H9 (cell line): ENCODE measurements at regions not wholly inside any gene's neighbourhood (a gene's known extent, or its start where the extent isn't known, plus 50 kb on each side); places are given as distances from the start of the nearest gene placed in this dataset.

Experiments
- DNase-seq: peaks from one replicate; pipeline ENCODE4 v3.0.0-alpha.2; 2017
- H2AFZ ChIP-seq: one replicate; pipeline ENCODE4 v1.6.1; 2013; ENCODE audit warnings: mild to moderate bottlenecking, low read length, control low read depth, moderate library complexity
- H2AK5ac ChIP-seq: 2 replicates; pipeline ENCODE4 v1.6.1; 2013; ENCODE audit warnings: low read length, control low read depth, mixed read lengths; ENCODE audit not compliant: insufficient read length
- H2BK120ac ChIP-seq: one replicate; pipeline ENCODE4 v1.6.1; 2013; ENCODE audit warnings: low read depth, mild to moderate bottlenecking, low read length, control low read depth, inconsistent platforms; ENCODE audit not compliant: poor library complexity, severe bottlenecking
- H2BK12ac ChIP-seq: 2 replicates; pipeline ENCODE4 v1.6.1; 2013; ENCODE audit warnings: low read length, control low read depth, mixed read lengths, low read depth; ENCODE audit not compliant: insufficient read length
- H2BK15ac ChIP-seq: 2 replicates; pipeline ENCODE4 v1.6.1; 2013; ENCODE audit warnings: low read depth, low read length, control low read depth
- H2BK20ac ChIP-seq: one replicate; pipeline ENCODE4 v1.6.1; 2013; ENCODE audit warnings: low read depth, mild to moderate bottlenecking, low read length, control low read depth, inconsistent platforms; ENCODE audit not compliant: poor library complexity, severe bottlenecking
- H2BK5ac ChIP-seq: 2 replicates; pipeline ENCODE4 v1.6.1; 2013; ENCODE audit warnings: low read length, control low read depth, mixed read lengths; ENCODE audit not compliant: insufficient read length
- H3K14ac ChIP-seq: 2 replicates; pipeline ENCODE4 v1.6.1; 2013; ENCODE audit warnings: low read length, control low read depth; ENCODE audit not compliant: insufficient read depth
- H3K18ac ChIP-seq: 2 replicates; pipeline ENCODE4 v1.6.1; 2013; ENCODE audit warnings: low read depth, mild to moderate bottlenecking, mixed read lengths, low read length, control low read depth; ENCODE audit not compliant: insufficient read length
- H3K23ac ChIP-seq: 2 replicates; pipeline ENCODE4 v1.6.1; 2013; ENCODE audit warnings: low read length, control low read depth, mixed read lengths, low read depth; ENCODE audit not compliant: insufficient read length
- H3K23me2 ChIP-seq: 2 replicates; pipeline ENCODE4 v1.6.1; 2013; ENCODE audit warnings: low read depth, mild to moderate bottlenecking, mixed read lengths, low read length, control low read depth; ENCODE audit not compliant: insufficient read length, poor library complexity, severe bottlenecking
- H3K27ac ChIP-seq: 2 replicates; pipeline ENCODE4 v1.5.1; 2013; ENCODE audit warnings: low read length, control low read depth, mixed read lengths, low read depth; ENCODE audit not compliant: insufficient read length
- H3K27me3 ChIP-seq: 2 replicates; pipeline ENCODE4 v1.6.1; 2013; ENCODE audit warnings: low read length, control low read depth, inconsistent platforms; ENCODE audit not compliant: insufficient read depth
- H3K4ac ChIP-seq: 2 replicates; pipeline ENCODE4 v1.6.1; 2013; ENCODE audit warnings: low read depth, mild to moderate bottlenecking, control low read depth, inconsistent platforms, low read length, moderate library complexity
- H3K4me1 ChIP-seq: 2 replicates; pipeline ENCODE4 v1.6.1; 2013; ENCODE audit warnings: low read length, control low read depth, inconsistent platforms; ENCODE audit not compliant: insufficient read depth
- H3K4me2 ChIP-seq: 2 replicates; pipeline ENCODE4 v1.6.1; 2013; ENCODE audit warnings: low read length, control low read depth, mixed read lengths; ENCODE audit not compliant: insufficient read length, insufficient read depth
- H3K56ac ChIP-seq: 2 replicates; pipeline ENCODE4 v1.6.1; 2013; ENCODE audit warnings: low read depth, mild to moderate bottlenecking, mixed read lengths, low read length, control low read depth; ENCODE audit not compliant: insufficient read length
- H3K79me1 ChIP-seq: 2 replicates; pipeline ENCODE4 v1.6.1; 2013; ENCODE audit warnings: low read depth, mild to moderate bottlenecking, moderate library complexity, low read length, control low read depth, inconsistent platforms; ENCODE audit not compliant: insufficient read depth, poor library complexity, severe bottlenecking
- H3K79me2 ChIP-seq: 2 replicates; pipeline ENCODE4 v1.6.1; 2013; ENCODE audit warnings: low read length, control low read depth, inconsistent platforms; ENCODE audit not compliant: insufficient read depth
- H3K9ac ChIP-seq: 2 replicates; pipeline ENCODE4 v1.6.1; 2013; ENCODE audit warnings: low read length, control low read depth, mixed read lengths; ENCODE audit not compliant: insufficient read length; ENCODE audit errors: extremely low read depth
- H3K9me3 ChIP-seq: one replicate; pipeline ENCODE4 v1.6.1; 2013; ENCODE audit warnings: low read depth, low read length, inconsistent platforms; ENCODE audit not compliant: control insufficient read depth
- H3T11ph ChIP-seq: one replicate; pipeline ENCODE4 v1.6.1; 2013; ENCODE audit warnings: mild to moderate bottlenecking, low read length, control low read depth, inconsistent platforms
- H4K20me1 ChIP-seq: one replicate; pipeline ENCODE4 v1.6.1; 2013; ENCODE audit not compliant: control insufficient read depth, insufficient read length, insufficient read depth
- H4K5ac ChIP-seq: 2 replicates; pipeline ENCODE4 v1.6.1; 2013; ENCODE audit warnings: low read depth, mild to moderate bottlenecking, mixed read lengths, low read length, control low read depth; ENCODE audit not compliant: insufficient read length
- H4K8ac ChIP-seq: replicated peaks from 2 replicates; pipeline ENCODE4 v1.6.1; 2013; ENCODE audit warnings: low read length, control low read depth, mixed read lengths, low read depth; ENCODE audit not compliant: insufficient read length
- H4K91ac ChIP-seq: 2 replicates; pipeline ENCODE4 v1.6.1; 2013; ENCODE audit warnings: low read depth, mild to moderate bottlenecking, moderate library complexity, mixed read lengths, low read length, control low read depth; ENCODE audit not compliant: insufficient read length
- H3K27ac Mint-ChIP-seq, 3 experiments: 2 replicates in 2 of 3; 3 replicates in 1 of 3; pipeline ENCODE4 v1.8.0; 2020 to 2021; ENCODE audit warnings: mixed read lengths in 3 of 3, mild to moderate bottlenecking in 1 of 3, moderate library complexity in 1 of 3
- H3K27me3 Mint-ChIP-seq: 2 replicates; pipeline ENCODE4 v1.8.0; 2021; ENCODE audit warnings: low read depth, mild to moderate bottlenecking, moderate library complexity, mixed read lengths
- H3K36me3 Mint-ChIP-seq, 3 experiments: 2 replicates in 2 of 3; 3 replicates in 1 of 3; pipeline ENCODE4 v1.8.0; 2020 to 2021; ENCODE audit warnings: low read depth in 3 of 3, mixed read lengths in 3 of 3; ENCODE audit not compliant: insufficient read depth in 1 of 3
- H3K4me1 Mint-ChIP-seq, 2 experiments: 2 replicates each; pipeline ENCODE4 v1.8.0; 2020; ENCODE audit warnings: mixed read lengths in 2 of 2
- H3K4me3 Mint-ChIP-seq, 2 experiments: 2 replicates in 1 of 2; 3 replicates in 1 of 2; pipeline ENCODE4 v1.8.0; 2020 to 2021; ENCODE audit warnings: mild to moderate bottlenecking in 2 of 2, mixed read lengths in 2 of 2, moderate library complexity in 1 of 2
- H3K9me3 Mint-ChIP-seq, 2 experiments: 2 replicates in 1 of 2; 3 replicates in 1 of 2; pipeline ENCODE4 v1.8.0; 2020; ENCODE audit warnings: mild to moderate bottlenecking in 2 of 2, mixed read lengths in 2 of 2, moderate library complexity in 1 of 2
- CTCF ChIP-seq: fragments of 200-600 bp; sonication (generic); conservative IDR thresholded peaks from 3 replicates; pipeline ENCODE4 v1.8.0; 2021; ENCODE audit warnings: antibody characterized with exemption, mild to moderate bottlenecking
- WGBS: extraction: QIAGEN DNeasy Blood & Tissue Kit; methylation state at CpG from one replicate; pipeline ENCODE4 v1.1.7; 2013; ENCODE audit warnings: missing lambda C conversion rate, low lambda C conversion rate, mixed read lengths; ENCODE audit not compliant: insufficient read length; ENCODE audit errors: extremely low coverage; 5-methylcytosine and 5-hydroxymethylcytosine counted together

DNA sequence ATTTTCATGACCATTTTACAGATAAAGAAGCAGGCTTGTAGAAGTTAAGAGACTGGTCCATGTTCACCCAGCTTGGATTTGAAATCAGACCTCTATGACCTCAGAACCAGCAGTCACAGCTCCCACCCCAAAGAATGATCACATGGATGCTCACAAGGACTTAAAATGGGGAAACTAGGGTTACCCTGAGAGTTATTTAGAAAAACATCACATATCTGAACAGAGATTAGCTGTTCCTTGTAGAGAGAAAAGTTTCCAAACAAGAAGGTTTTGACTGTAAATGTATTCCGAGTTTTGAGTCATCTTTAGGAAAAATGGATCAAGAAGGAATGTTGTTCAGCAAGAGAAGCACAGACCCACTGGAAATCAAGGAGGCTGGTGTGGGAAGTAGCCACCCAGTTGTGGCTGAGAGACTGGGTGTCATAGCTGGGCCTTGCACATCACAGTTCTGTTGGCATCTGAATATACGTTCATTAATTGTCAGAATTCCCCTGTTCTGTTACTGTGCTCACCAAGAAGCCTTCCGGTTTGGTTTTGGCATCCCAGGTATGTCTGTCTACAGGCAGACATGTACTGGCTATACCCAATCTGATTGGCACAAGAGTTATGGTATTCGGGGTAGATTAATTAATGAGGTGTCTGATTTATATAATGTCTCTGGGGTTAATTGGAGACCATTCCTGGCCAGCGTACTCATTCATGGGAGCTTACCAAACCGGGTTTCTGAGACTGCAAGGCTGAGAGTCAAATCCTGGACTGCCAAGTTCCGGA, 371.8 kb upstream of the SLC14A2 start:
- no peak overlapping the region for H2BK120ac ChIP-seq
- no peak overlapping the region for H2AK5ac ChIP-seq
- no peak overlapping the region for H3K4me2 ChIP-seq
- H3K4me1 Mint-ChIP-seq: peaks cover 3 to 5% of the 10 kb centered on the region in 2 experiments; a peak in 1 of 4 replicates
- no peak overlapping the region for H3K9ac ChIP-seq
- no peaks in the 10 kb centered on the region for H3K9me3 ChIP-seq
- no peak overlapping the region for H4K5ac ChIP-seq
- no CpG with 5 or more reads among the region's 7 CpGs for WGBS
- H4K20me1 ChIP-seq: no peaks in the 10 kb centered on the region
- no peak overlapping the region for H3K4me3 Mint-ChIP-seq
- H3K4me1 ChIP-seq: no peaks in the 10 kb centered on the region
- peaks cover 1% of the 10 kb centered on the region; the same call in 1 of the 2 replicates for H3K27me3 Mint-ChIP-seq
- no peaks in the 10 kb centered on the region for H3K36me3 Mint-ChIP-seq
- H3T11ph ChIP-seq: no peak overlapping the region
- no peak overlapping the region for H2BK15ac ChIP-seq
- no peak overlapping the region for H3K4ac ChIP-seq
- H3K23ac ChIP-seq: no peak overlapping the region
- TF ChIP-seq CTCF: no peak
- H2BK12ac ChIP-seq: no peak overlapping the region
- no peak overlapping the region for H4K91ac ChIP-seq
- no peak overlapping the region for H3K27ac Mint-ChIP-seq
- H3K9me3 Mint-ChIP-seq: no peaks in the 10 kb centered on the region
- DNase-seq: no peak
- H3K27ac ChIP-seq: no peak overlapping the region
- H3K79me1 ChIP-seq: no peaks in the 10 kb centered on the region
- H2BK20ac ChIP-seq: no peak overlapping the region
- H3K14ac ChIP-seq: no peak overlapping the region
- no peaks in the 10 kb centered on the region for H3K23me2 ChIP-seq
- no peak overlapping the region for H3K18ac ChIP-seq
- H3K27me3 ChIP-seq: no peaks in the 10 kb centered on the region
- no peak overlapping the region for H2AFZ ChIP-seq
- H4K8ac ChIP-seq: no peak overlapping the region
- no peak overlapping the region for H2BK5ac ChIP-seq
- no peaks in the 10 kb centered on the region for H3K79me2 ChIP-seq
- no peak overlapping the region for H3K56ac ChIP-seq
